MCF 10A (cell line): ENCODE measurements at regions not wholly inside any gene's neighbourhood (a gene's known extent, or its start where the extent isn't known, plus 50 kb on each side); places are given as distances from the start of the nearest gene placed in this dataset.

ENCODE experiments used
- BruUV-seq: library from RNA; stranded (reverse); fragments of 400-500 nt; replicated peaks from 2 replicates; lab custom pipeline; 2021; lab: Mats Ljungman, UMichigan
- CTCF ChIA-PET: fragments of 300-600 bp; sonication (Branson Sonifier 250); formaldehyde crosslinking; extraction: SDS; loops from one replicate; lab custom pipeline; 2021; ENCODE audit warnings: antibody characterized with exemption, inconsistent platforms; lab: Yijun Ruan, JAX
- POLR2A ChIA-PET: fragments of 300-600, 350-650 bp; sonication (Branson Sonifier 250); formaldehyde crosslinking; extraction: SDS; loops from one replicate; lab custom pipeline; 2020; ENCODE audit warnings: antibody characterized with exemption, inconsistent platforms; lab: Yijun Ruan, JAX
- DNase-seq: peaks from one replicate; pipeline ENCODE4 v3.0.0-alpha.2; 2018; ENCODE audit not compliant: unreplicated experiment
- H3K27ac Mint-ChIP-seq: one replicate; pipeline ENCODE4 v1.8.0; 2022; ENCODE audit warnings: mild to moderate bottlenecking, low read depth, mixed read lengths; ENCODE audit not compliant: unreplicated experiment
- H3K27me3 Mint-ChIP-seq: one replicate; pipeline ENCODE4 v1.8.0; 2022; ENCODE audit warnings: mixed read lengths; ENCODE audit not compliant: insufficient read depth, unreplicated experiment
- H3K36me3 Mint-ChIP-seq: one replicate; pipeline ENCODE4 v1.8.0; 2022; ENCODE audit warnings: mild to moderate bottlenecking, moderate library complexity, mixed read lengths; ENCODE audit not compliant: insufficient read depth, unreplicated experiment
- H3K4me1 Mint-ChIP-seq: one replicate; pipeline ENCODE4 v1.8.0; 2022; ENCODE audit warnings: mixed read lengths; ENCODE audit not compliant: insufficient read depth, unreplicated experiment
- H3K4me3 Mint-ChIP-seq: one replicate; pipeline ENCODE4 v1.8.0; 2022; ENCODE audit warnings: mild to moderate bottlenecking, moderate library complexity, mixed read lengths; ENCODE audit not compliant: unreplicated experiment
- H3K9me3 Mint-ChIP-seq: one replicate; pipeline ENCODE4 v1.8.0; 2022; ENCODE audit warnings: mixed read lengths; ENCODE audit not compliant: unreplicated experiment
- CTCF ChIP-seq: fragments of 200-600 bp; IDR thresholded peaks from one replicate; pipeline ENCODE4 v1.8.0; 2022; ENCODE audit warnings: antibody characterized with exemption, mild to moderate bottlenecking; ENCODE audit not compliant: unreplicated experiment
- intact Hi-C: fragments of 100-400 bp; cut with micrococcal nuclease; formaldehyde crosslinking; loops from 2 replicates; pipeline ENCODE4 v1.14.1; 2022

DNA sequence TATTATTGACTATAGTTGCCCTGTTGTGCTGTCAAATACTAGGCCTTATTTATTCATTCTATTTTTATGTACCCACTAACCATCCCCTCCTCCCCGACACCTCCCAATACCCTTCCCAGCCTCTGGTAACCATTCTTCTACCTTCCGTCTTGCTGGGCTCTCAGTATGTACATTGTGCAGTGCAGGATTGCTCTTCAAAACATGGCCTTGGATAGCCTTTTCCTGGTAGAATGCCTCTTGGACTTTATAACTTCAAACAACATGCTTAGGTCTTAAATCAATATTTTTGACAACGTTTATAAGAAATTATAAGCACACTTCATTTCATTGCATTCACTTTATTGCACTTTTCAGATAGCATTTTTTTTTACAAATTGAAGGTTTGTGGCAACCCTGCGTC is 172.6 kb upstream of the ACTBL2 start:
- no peaks in the 10 kb centered on the region for H3K36me3 Mint-ChIP-seq
- DNase-seq: no peak
- CTCF ChIA-PET: interaction anchor here (1.0 kb wide), 1 partner anchor 15 kb away, joined by 3 read pairs; no protein-coding TSS in a partner anchor
- intact Hi-C loops: loop anchor here (10.0 kb wide), 1 partner anchor 230 kb away; no protein-coding TSS in a partner anchor
- POLR2A ChIA-PET: no interaction called here
- no peak overlapping the region for H3K27ac Mint-ChIP-seq
- no peak overlapping the region for H3K4me3 Mint-ChIP-seq
- no peaks in the 10 kb centered on the region for H3K9me3 Mint-ChIP-seq
- no peak for TF ChIP-seq CTCF
- no peaks in the 10 kb centered on the region for H3K27me3 Mint-ChIP-seq
- no peaks in the 10 kb centered on the region for H3K4me1 Mint-ChIP-seq
- no TSS peak for BruUV-seq

- TF ChIP-seq CTCF: no peak
- ChIA-PET POLR2A (interaction anchor here (1.0 kb wide), 1 partner anchor 40 kb away, joined by 3 read pairs; no protein-coding TSS in a partner anchor), CTCF (interaction anchor here (0.7 to 1.1 kb wide), 3 partner anchors 72 to 154 kb away, joined by 3 to 6 read pairs (median 5); no protein-coding TSS in a partner anchor)
- Mint-ChIP-seq H3K4me3 (no peak overlapping the region), H3K27ac (no peak overlapping the region), H3K4me1 (no peaks in the 10 kb centered on the region), H3K27me3 (no peaks in the 10 kb centered on the region), H3K9me3 (no peaks in the 10 kb centered on the region), H3K36me3 (no peaks in the 10 kb centered on the region)
- BruUV-seq: no TSS peak
- no peak for DNase-seq
- intact Hi-C loops: loop anchor here (5.0 to 10.0 kb wide), 2 partner anchors 104 to 231 kb away; no protein-coding TSS in a partner anchor
Observed at GRCh38 chr5:57653636-57654290, 171.2 kb upstream of the ACTBL2 start.

- Mint-ChIP-seq H3K36me3 (no peaks in the 10 kb centered on the region), H3K27ac (no peak overlapping the region), H3K4me3 (no peak overlapping the region), H3K27me3 (no peaks in the 10 kb centered on the region), H3K9me3 (no peaks in the 10 kb centered on the region), H3K4me1 (no peaks in the 10 kb centered on the region)
- no peak for TF ChIP-seq CTCF
- intact Hi-C loops: loop anchor here (5.0 to 10.0 kb wide), 2 partner anchors 106 to 234 kb away; no protein-coding TSS in a partner anchor
- CTCF ChIA-PET: interaction anchor here (0.6 to 4.9 kb wide), 33 partner anchors 11 to 810 kb away, joined by 3 to 68 read pairs (median 5); partner anchors contain the start of gene PLK2
- BruUV-seq: no TSS peak
- DNase-seq: no peak
- POLR2A ChIA-PET: interaction anchor here (1.4 to 2.2 kb wide), 2 partner anchors 101 to 810 kb away, joined by 4 to 15 read pairs; partner anchors contain the start of gene PLK2
Observed at GRCh38 chr5:57651127-57651526, 168.5 kb upstream of the ACTBL2 start.

DNA sequence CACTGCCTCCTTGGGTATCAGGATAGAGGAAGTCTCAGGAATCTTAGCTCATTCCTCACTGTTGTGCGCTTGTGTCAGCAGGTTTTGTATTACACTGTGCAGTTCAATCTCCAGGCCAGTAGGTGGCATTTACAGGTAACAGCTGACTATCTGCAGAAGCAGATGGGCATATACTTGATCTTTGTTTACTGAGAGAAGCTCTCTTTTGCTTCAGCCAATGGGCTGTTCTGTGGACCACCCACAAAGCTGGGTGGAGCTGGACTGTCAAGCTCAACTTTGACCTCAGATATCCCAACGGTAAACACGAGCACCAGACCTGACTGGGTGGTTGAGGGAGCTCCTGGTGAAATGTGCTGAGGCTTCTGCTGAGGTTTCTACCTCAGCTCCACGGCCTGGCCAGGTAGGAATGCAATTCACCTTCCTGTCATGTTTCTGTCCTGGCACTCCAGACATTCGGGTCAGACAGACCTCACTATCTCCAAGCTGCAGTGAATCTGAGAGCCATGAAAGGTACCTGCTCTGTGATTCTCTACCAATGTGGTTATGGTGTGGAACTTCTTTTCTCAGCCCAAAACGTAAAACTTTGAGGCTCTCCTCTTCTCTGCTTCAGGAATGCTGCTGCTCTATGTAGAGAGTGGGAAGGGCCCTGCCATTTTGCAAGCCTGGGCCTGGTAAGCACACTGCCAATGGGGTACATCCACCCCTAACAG is 167.9 kb upstream of the ACTBL2 start:
- Mint-ChIP-seq H3K4me3 (no peak overlapping the region), H3K27ac (no peak overlapping the region), H3K4me1 (no peaks in the 10 kb centered on the region), H3K9me3 (no peaks in the 10 kb centered on the region), H3K27me3 (no peaks in the 10 kb centered on the region), H3K36me3 (no peaks in the 10 kb centered on the region)
- ChIA-PET CTCF (interaction anchor here (0.5 to 4.9 kb wide), 91 partner anchors 8 to 1354 kb away, joined by 3 to 68 read pairs (median 4); partner anchors contain the start of gene PLK2), POLR2A (interaction anchor here (0.6 to 2.2 kb wide), 9 partner anchors 32 to 810 kb away, joined by 3 to 15 read pairs (median 4); partner anchors contain the start of gene PLK2)
- intact Hi-C loops: loop anchor here (1.0 to 10.0 kb wide), 6 partner anchors 107 to 812 kb away; no protein-coding TSS in a partner anchor
- peak; percentile 77 for DNase-seq
- TF ChIP-seq CTCF: peak; percentile 75
- BruUV-seq: no TSS peak
